ENCODE measurements at regions not wholly inside any gene's neighbourhood (a gene's known extent, or its start where the extent isn't known, plus 50 kb on each side); places are given as distances from the start of the nearest gene placed in this dataset.

DNA sequence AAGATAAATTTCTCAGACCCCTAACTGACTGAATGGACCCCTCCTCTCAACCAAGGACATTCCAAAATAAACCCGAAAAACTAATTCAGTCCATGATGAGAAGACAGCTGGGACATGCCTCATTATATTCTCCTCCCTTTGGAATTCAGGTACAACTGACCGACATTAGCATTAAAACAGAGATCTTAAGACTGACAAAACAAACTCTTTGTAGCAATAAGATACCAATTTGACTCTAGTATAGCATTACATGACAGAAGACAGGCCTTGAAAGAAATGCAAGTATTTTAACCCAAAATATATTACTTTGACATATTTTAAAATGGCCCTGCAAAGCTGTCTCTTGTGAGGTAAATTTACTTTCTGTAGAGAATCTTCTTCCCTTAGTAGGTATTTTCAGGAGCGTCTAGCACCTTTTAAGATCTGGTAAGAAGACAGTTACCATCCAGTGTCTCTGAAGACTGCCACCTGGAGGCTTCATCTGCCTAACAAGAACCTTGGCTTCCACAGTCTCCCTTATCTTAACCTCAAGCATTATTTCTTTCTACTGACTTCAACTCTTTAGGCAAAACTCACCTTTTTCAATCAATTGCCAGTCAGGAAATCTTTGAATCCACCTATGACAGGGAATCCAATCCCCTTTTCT lies 957.5 kb downstream of the SLC6A15 start:
- H3K9me3 ChIP-seq = no peaks in the 10 kb centered on the region
- TF ChIP-seq, protein P1, sequence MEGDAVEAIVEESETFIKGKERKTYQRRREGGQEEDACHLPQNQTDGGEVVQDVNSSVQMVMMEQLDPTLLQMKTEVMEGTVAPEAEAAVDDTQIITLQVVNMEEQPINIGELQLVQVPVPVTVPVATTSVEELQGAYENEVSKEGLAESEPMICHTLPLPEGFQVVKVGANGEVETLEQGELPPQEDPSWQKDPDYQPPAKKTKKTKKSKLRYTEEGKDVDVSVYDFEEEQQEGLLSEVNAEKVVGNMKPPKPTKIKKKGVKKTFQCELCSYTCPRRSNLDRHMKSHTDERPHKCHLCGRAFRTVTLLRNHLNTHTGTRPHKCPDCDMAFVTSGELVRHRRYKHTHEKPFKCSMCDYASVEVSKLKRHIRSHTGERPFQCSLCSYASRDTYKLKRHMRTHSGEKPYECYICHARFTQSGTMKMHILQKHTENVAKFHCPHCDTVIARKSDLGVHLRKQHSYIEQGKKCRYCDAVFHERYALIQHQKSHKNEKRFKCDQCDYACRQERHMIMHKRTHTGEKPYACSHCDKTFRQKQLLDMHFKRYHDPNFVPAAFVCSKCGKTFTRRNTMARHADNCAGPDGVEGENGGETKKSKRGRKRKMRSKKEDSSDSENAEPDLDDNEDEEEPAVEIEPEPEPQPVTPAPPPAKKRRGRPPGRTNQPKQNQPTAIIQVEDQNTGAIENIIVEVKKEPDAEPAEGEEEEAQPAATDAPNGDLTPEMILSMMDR (IDR thresholded peaks at IDR 0.05) = no peak
- H3K27ac ChIP-seq = no peak overlapping the region
- H3K4me1 ChIP-seq = no peaks in the 10 kb centered on the region
- intact Hi-C loops (cut with DNase I) = no loop called here
- DNase-seq (no peak), ATAC-seq (no peak)
- no peaks in the 10 kb centered on the region for H3K36me3 ChIP-seq
- no peak overlapping the region for H3K4me3 ChIP-seq
- no peaks in the 10 kb centered on the region for H3K27me3 ChIP-seq (ENCODE audit: low read depth)

DNA sequence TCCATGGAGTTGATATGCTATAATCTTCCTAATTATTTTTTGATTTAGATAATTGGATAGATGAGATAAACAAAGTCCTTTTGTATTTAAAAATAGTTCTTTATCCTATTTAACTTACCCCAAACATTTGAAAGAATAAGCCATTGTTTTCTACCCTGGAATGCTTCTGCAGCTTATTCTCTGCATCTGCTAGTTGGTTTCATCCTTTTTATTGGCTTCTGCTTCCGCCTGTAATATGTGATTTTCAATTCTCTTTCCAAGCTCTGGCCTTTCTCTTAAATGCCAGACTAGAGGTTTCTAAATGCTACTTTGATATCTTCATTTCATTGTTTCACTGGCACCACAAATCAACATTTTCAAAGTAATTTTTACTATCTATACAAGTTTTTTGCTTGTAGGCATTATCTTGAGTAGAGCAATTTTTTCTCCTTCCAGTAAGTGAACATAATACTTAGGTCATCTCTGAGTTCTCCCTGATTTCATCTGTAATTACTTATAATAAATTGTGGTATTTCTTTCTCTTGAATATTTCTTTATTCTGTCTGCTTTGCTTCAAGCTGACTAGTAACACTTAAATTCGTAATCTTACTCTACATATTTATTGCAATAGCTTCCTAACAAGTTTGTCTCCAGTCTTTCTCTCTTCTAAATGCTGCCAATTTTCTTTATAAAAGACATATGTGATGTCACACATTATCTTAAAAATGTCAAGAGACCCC lies 958.4 kb downstream of the SLC6A15 start:
- no peak overlapping the region for H3K4me3 ChIP-seq
- no peak for DNase-seq
- H3K9me3 ChIP-seq = no peaks in the 10 kb centered on the region
- intact Hi-C loops (cut with DNase I) = no loop called here
- ATAC-seq = no peak
- TF ChIP-seq, protein P1 (IDR thresholded peaks at IDR 0.05) = no peak
- H3K36me3 ChIP-seq = no peaks in the 10 kb centered on the region
- H3K4me1 ChIP-seq = no peaks in the 10 kb centered on the region
- H3K27ac ChIP-seq = no peak overlapping the region
- H3K27me3 ChIP-seq (ENCODE audit: low read depth) = no peaks in the 10 kb centered on the region

DNA sequence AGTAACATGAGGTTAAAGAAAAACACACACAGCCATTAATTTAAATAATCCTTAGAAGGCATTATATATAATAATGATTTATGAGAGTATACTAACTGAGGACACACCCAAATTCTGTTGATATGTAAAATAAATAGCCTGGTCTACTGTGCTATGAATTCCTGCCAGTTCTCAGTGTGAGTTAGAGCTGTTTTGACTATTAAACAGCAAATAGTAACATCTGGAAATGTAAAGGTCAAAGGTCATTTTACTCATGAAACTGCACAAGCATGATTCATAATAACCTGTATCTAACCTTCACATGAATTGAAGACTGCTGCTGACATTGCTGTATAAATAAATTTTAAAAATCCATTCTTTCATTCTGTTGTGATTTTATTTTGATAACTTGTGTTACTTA lies 966.7 kb downstream of the SLC6A15 start:
- H3K4me3 ChIP-seq = no peak overlapping the region
- DNase-seq (no peak), ATAC-seq (no peak)
- H3K4me1 ChIP-seq = no peaks in the 10 kb centered on the region
- no peak overlapping the region for H3K27ac ChIP-seq
- no peaks in the 10 kb centered on the region for H3K36me3 ChIP-seq
- intact Hi-C loops (cut with DNase I) = no loop called here
- H3K27me3 ChIP-seq (ENCODE audit: low read depth) = no peaks in the 10 kb centered on the region
- H3K9me3 ChIP-seq = no peaks in the 10 kb centered on the region
- TF ChIP-seq, protein P1 (IDR thresholded peaks at IDR 0.05) = no peak

DNA sequence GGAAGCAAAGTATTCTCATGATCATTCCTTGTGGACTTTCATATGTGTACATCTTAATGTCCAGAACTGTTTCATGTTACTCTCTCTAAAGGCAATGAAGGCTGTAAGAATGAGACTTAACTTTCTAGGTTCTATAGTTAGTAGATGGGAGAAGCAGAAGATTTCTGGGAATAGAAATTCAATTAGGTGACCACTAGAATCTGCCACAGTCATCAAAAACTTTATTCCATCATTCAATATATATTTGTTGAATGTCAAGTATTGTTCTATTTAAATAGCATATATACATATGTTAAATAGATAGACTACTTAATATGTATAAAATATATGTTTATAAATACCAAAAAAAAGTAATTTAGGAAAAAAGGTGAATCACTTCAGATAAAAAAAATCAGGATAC lies 972.9 kb downstream of the SLC6A15 start:
- no peak overlapping the region for H3K27ac ChIP-seq
- H3K9me3 ChIP-seq = no peaks in the 10 kb centered on the region
- DNase-seq (no peak), ATAC-seq (no peak)
- TF ChIP-seq, protein P1 (IDR thresholded peaks at IDR 0.05) = no peak
- no peaks in the 10 kb centered on the region for H3K27me3 ChIP-seq (ENCODE audit: low read depth)
- H3K4me1 ChIP-seq = no peaks in the 10 kb centered on the region
- no peaks in the 10 kb centered on the region for H3K36me3 ChIP-seq
- no peak overlapping the region for H3K4me3 ChIP-seq
- intact Hi-C loops (cut with DNase I) = no loop called here

DNA sequence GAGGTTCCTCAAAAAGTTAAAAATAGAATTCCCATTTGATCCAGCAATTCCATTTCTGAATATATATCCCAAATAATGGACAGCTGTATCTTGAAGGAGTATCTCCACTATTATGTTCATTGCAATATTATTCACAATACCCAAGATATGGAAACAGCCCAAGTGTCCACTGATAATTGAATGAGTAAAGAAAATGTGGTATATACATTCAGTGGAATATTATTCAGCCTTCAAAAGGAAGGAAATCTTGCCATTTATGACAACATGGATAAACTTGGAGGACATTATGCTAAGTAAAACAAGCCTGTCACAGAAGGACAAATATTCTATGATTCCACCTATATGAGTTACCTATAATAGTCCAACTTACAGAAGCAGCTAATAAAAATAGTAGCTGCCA lies 979.0 kb downstream of the SLC6A15 start:
- Histone ChIP-seq H3K9me3 (no peaks in the 10 kb centered on the region), H3K27me3 (ENCODE audit: low read depth) (no peaks in the 10 kb centered on the region), H3K4me3 (no peak overlapping the region), H3K36me3 (no peaks in the 10 kb centered on the region), H3K4me1 (no peaks in the 10 kb centered on the region), H3K27ac (no peak overlapping the region)
- TF ChIP-seq, protein P1 (IDR thresholded peaks at IDR 0.05) = no peak
- intact Hi-C loops (cut with DNase I) = no loop called here
- DNase-seq (no peak), ATAC-seq (no peak)

All from lower lobe of right lung (tissue), 2 donors.